ENCODE measurements at regions not wholly inside any gene's neighbourhood (a gene's known extent, or its start where the extent isn't known, plus 50 kb on each side); places are given as distances from the start of the nearest gene placed in this dataset.

DNA sequence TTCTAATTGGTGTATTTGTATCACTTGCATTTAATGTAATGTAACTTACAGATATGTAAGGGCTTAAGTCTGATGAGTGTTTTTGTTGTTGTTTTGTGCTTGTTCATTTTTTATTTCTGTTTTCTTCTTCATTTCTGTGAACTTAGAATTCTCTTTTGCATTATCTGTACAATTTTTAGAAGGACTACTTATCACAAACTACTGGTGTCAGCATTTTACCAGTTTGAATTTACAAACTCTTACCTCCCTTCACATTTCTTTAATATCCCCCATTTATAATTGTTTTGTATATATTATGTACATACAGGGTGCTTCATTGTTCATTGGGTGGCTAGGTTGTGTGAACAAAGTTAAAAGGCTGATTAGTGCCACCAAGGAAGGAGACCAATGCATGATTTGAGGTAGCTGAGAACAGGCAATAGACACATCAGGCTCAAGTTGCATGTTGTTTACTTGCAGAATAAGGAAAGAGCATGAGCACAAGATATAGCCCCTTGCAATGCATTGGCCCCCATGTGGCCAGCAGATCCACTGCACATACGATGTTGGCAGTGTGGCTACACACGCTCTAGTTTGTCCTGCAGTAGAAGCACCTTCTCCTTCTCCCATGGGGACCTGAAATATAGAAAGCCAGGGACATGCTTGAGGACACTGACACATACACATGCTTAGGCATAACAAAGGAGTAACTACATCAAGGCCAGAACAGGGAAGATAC lies 198.2 kb downstream of the CD8B2 start:
- no peaks in the 10 kb centered on the region for H3K27me3 ChIP-seq (ENCODE audit: control insufficient read depth in 2 of 2, insufficient read depth in 2 of 2, low read length in 2 of 2)
- DNase-seq (ENCODE audit: extremely low read depth in 1 of 4, low spot score in 3 of 4) = no peak
- H3K36me3 ChIP-seq (ENCODE audit: control insufficient read depth, insufficient read depth, low read length) = no peaks in the 10 kb centered on the region
- no peaks in the 10 kb centered on the region for H4K20me1 ChIP-seq (replicated peaks; ENCODE audit: control insufficient read depth, insufficient read depth, low read length)
- intact Hi-C loops (cut with micrococcal nuclease) = no loop called here
- H3K4me3 ChIP-seq = no peak overlapping the region
- ATAC-seq = no peak
- FAIRE-seq = no peak
- in situ Hi-C loops (cut with MboI) = no loop called here
- no peak overlapping the region for H3K4me2 ChIP-seq (ENCODE audit: insufficient read depth, low read length)
- ChIA-PET POLR2A (no interaction called here), CTCF (ENCODE audit: low intra/inter-chr PET ratio) (no interaction called here)
- H3K9me3 ChIP-seq (replicated peaks; ENCODE audit: control insufficient read depth, insufficient read depth, low read depth, low read length) = no peaks in the 10 kb centered on the region
- no peak overlapping the region for H2AFZ ChIP-seq (ENCODE audit: low read depth, low read length)
- no peaks in the 10 kb centered on the region for H3K4me1 ChIP-seq (replicated peaks in 1 of 2; ENCODE audit: control insufficient read depth in 2 of 2, insufficient read depth in 2 of 2, low read length in 2 of 2)
- H3K9ac ChIP-seq (ENCODE audit: insufficient read depth in 1 of 2, low read depth in 2 of 2, low read length in 2 of 2) = no peak overlapping the region
- H3K27ac ChIP-seq (ENCODE audit: extremely low read depth, low read depth, low read length) = no peak overlapping the region
- no peaks in the 10 kb centered on the region for H3K9me1 ChIP-seq (ENCODE audit: control insufficient read depth, insufficient read depth, low read length)
- peak; percentile 57 for TF ChIP-seq ZNF316 (IDR thresholded peaks at IDR 0.05)
- 0 out of 2 replicates have a peak, but pooled peaks have one; percentile 15 for TF ChIP-seq MAFG (tag; conservative IDR thresholded peaks at IDR 0.05)
- no peak for TF ChIP-seq MAFF (IDR thresholded peaks at IDR 0.05; ENCODE audit: low read length)
- TF ChIP-seq C11orf30 (IDR thresholded peaks at IDR 0.05; ENCODE audit: low read depth) = peak; percentile 12; the same call in 1 of the 2 replicates
- WGBS (ENCODE audit: insufficient coverage, low coverage, missing lambda C conversion rate) = 0% methylated on average over 2 of the region's 2 CpGs
- no TSS peak for BruUV-seq (replicated peaks)
- no peaks in the 10 kb centered on the region for H3K79me2 ChIP-seq (ENCODE audit: control insufficient read depth, insufficient read depth, low read length)

DNA sequence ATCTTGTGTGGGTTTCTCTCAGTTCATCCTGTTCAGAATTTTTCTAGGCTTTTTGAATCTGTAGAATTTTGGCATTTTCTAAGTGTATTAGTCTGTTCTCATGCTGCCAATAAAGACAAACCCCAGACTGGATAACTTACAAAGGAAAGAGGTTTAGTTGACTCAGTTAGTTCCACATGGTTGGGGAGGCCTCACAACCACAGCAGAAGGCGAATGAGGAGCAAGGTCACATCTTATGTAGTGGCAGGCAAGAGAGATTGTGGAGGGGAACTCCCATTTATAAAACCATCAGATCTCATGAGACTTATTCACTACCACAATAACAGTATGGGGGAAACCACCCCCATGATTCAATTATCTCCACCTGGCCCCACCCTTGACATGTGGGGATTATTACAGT lies 199.2 kb downstream of the ST6GAL2 start:
- H3K27ac ChIP-seq (ENCODE audit: extremely low read depth, low read depth, low read length) = no peak overlapping the region
- no peak overlapping the region for H3K9ac ChIP-seq (ENCODE audit: insufficient read depth in 1 of 2, low read depth in 2 of 2, low read length in 2 of 2)
- H3K9me1 ChIP-seq (ENCODE audit: control insufficient read depth, insufficient read depth, low read length) = no peaks in the 10 kb centered on the region
- no peaks in the 10 kb centered on the region for H3K36me3 ChIP-seq (ENCODE audit: control insufficient read depth, insufficient read depth, low read length)
- no peak for DNase-seq (ENCODE audit: extremely low read depth in 1 of 4, low spot score in 3 of 4)
- no peaks in the 10 kb centered on the region for H4K20me1 ChIP-seq (replicated peaks; ENCODE audit: control insufficient read depth, insufficient read depth, low read length)
- ATAC-seq = no peak
- H3K79me2 ChIP-seq (ENCODE audit: control insufficient read depth, insufficient read depth, low read length) = no peaks in the 10 kb centered on the region
- no peaks in the 10 kb centered on the region for H3K27me3 ChIP-seq (ENCODE audit: control insufficient read depth in 2 of 2, insufficient read depth in 2 of 2, low read length in 2 of 2)
- in situ Hi-C loops (cut with MboI) (no loop called here), intact Hi-C loops (cut with micrococcal nuclease) (no loop called here)
- FAIRE-seq = no peak
- ChIA-PET POLR2A (no interaction called here), CTCF (ENCODE audit: low intra/inter-chr PET ratio) (no interaction called here)
- no peaks in the 10 kb centered on the region for H3K9me3 ChIP-seq (replicated peaks; ENCODE audit: control insufficient read depth, insufficient read depth, low read depth, low read length)
- H2AFZ ChIP-seq (ENCODE audit: low read depth, low read length) = no peak overlapping the region
- BruUV-seq (replicated peaks) = no TSS peak
- H3K4me2 ChIP-seq (ENCODE audit: insufficient read depth, low read length) = no peak overlapping the region
- 0% methylated on average over 1 of the region's 1 CpG for WGBS (ENCODE audit: insufficient coverage, low coverage, missing lambda C conversion rate)
- no peak overlapping the region for H3K4me3 ChIP-seq
- no peaks in the 10 kb centered on the region for H3K4me1 ChIP-seq (replicated peaks in 1 of 2; ENCODE audit: control insufficient read depth in 2 of 2, insufficient read depth in 2 of 2, low read length in 2 of 2)
- TF ChIP-seq SAFB2 (IDR thresholded peaks at IDR 0.05; ENCODE audit: borderline replicate concordance, low read depth, low read length, severe bottlenecking) = no peak

Data from K562 (cell line).